Ishikawa (cell line): ENCODE measurements at regions not wholly inside any gene's neighbourhood (a gene's known extent, or its start where the extent isn't known, plus 50 kb on each side); places are given as distances from the start of the nearest gene placed in this dataset.

ENCODE experiments used
- CEBPB ChIP-seq: IDR thresholded peaks from 2 replicates; pipeline ENCODE4 v1.6.1; 2012
- CREB1 ChIP-seq: IDR thresholded peaks from 2 replicates; pipeline ENCODE4 v1.6.1; 2012; ENCODE audit warnings: low read depth
- EGR1 ChIP-seq: IDR thresholded peaks from 2 replicates; pipeline ENCODE4 v1.6.1; 2012
- EP300 ChIP-seq: IDR thresholded peaks from 2 replicates; pipeline ENCODE4 v1.6.1; 2012; ENCODE audit warnings: borderline replicate concordance
- FOXM1 ChIP-seq: IDR thresholded peaks from 2 replicates; pipeline ENCODE4 v1.6.1; 2012; ENCODE audit warnings: low read depth, borderline replicate concordance
- MAX ChIP-seq: IDR thresholded peaks from 2 replicates; pipeline ENCODE4 v1.6.1; 2012
- NFIC ChIP-seq: IDR thresholded peaks from 2 replicates; pipeline ENCODE4 v1.6.1; 2012
- RAD21 ChIP-seq: IDR thresholded peaks from 2 replicates; pipeline ENCODE4 v1.6.1; 2012; ENCODE audit warnings: low read depth
- TAF1 ChIP-seq: IDR thresholded peaks from 2 replicates; pipeline ENCODE4 v1.6.1; 2012; ENCODE audit warnings: low read depth, mild to moderate bottlenecking
- TCF12 ChIP-seq: IDR thresholded peaks from 2 replicates; pipeline ENCODE4 v1.6.1; 2012; ENCODE audit warnings: low read depth
- TEAD4 ChIP-seq: IDR thresholded peaks from 2 replicates; pipeline ENCODE4 v1.6.1; 2012
- USF1 ChIP-seq: IDR thresholded peaks from 2 replicates; pipeline ENCODE4 v1.6.1; 2012
- YY1 ChIP-seq: IDR thresholded peaks from 2 replicates; pipeline ENCODE4 v1.6.1; 2012; ENCODE audit warnings: low read depth
- ZBTB7A ChIP-seq: IDR thresholded peaks from 2 replicates; pipeline ENCODE4 v1.6.1; 2012; ENCODE audit warnings: low read depth
- TF ChIP-seq, protein P1 (sequence below): IDR thresholded peaks from 2 replicates; pipeline ENCODE4 v1.6.1; 2012; ENCODE audit warnings: low read depth, mild to moderate bottlenecking

GRCh38 chr13:89910166-89910565, 1437.3 kb upstream of the MIR17HG start:
- TF ChIP-seq EGR1 (no peak), CREB1 (no peak)

DNA sequence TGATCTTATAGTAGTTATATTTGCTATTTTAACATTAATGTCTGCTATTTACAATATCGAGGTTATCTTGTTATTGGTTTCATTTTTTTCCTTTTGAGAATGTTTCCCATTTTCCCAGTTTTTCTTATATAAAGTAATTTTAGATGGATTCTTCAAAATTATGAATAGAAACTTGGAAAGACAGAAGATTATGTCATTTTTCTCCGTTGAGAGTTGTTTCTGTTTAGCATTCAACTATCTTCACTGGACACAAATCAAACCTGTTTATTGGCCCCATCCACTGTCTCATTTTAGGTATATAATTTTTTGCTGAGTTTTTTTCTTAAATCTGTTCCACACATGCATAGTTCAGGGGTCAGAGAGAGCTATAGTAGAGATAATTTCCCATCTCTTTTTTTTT, 1430.9 kb upstream of the MIR17HG start:
- TF ChIP-seq ZBTB7A (no peak), FOXM1 (no peak)

- no peak for TF ChIP-seq ZBTB7A
- no peak for TF ChIP-seq MAX
- TF ChIP-seq NFIC = no peak
- no peak for TF ChIP-seq YY1
- no peak for TF ChIP-seq FOXM1
- TF ChIP-seq, protein P1, sequence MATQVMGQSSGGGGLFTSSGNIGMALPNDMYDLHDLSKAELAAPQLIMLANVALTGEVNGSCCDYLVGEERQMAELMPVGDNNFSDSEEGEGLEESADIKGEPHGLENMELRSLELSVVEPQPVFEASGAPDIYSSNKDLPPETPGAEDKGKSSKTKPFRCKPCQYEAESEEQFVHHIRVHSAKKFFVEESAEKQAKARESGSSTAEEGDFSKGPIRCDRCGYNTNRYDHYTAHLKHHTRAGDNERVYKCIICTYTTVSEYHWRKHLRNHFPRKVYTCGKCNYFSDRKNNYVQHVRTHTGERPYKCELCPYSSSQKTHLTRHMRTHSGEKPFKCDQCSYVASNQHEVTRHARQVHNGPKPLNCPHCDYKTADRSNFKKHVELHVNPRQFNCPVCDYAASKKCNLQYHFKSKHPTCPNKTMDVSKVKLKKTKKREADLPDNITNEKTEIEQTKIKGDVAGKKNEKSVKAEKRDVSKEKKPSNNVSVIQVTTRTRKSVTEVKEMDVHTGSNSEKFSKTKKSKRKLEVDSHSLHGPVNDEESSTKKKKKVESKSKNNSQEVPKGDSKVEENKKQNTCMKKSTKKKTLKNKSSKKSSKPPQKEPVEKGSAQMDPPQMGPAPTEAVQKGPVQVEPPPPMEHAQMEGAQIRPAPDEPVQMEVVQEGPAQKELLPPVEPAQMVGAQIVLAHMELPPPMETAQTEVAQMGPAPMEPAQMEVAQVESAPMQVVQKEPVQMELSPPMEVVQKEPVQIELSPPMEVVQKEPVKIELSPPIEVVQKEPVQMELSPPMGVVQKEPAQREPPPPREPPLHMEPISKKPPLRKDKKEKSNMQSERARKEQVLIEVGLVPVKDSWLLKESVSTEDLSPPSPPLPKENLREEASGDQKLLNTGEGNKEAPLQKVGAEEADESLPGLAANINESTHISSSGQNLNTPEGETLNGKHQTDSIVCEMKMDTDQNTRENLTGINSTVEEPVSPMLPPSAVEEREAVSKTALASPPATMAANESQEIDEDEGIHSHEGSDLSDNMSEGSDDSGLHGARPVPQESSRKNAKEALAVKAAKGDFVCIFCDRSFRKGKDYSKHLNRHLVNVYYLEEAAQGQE = no peak
- no peak for TF ChIP-seq TEAD4
- no peak for TF ChIP-seq TAF1
- TF ChIP-seq EGR1 = no peak
Measured at GRCh38 chr13:89920461-89920860, 1427.0 kb upstream of the MIR17HG start.

- TF ChIP-seq TEAD4 (no peak), ZBTB7A (no peak), RAD21 (no peak), CEBPB (no peak), MAX (no peak), EP300 (no peak), FOXM1 (no peak), USF1 (no peak), EGR1 (no peak), TCF12 (no peak), NFIC (no peak), TAF1 (no peak), CREB1 (no peak), YY1 (no peak)
- TF ChIP-seq, protein P1 = no peak
Measured at GRCh38 chr13:89923052-89923451, 1424.4 kb upstream of the MIR17HG start.

DNA sequence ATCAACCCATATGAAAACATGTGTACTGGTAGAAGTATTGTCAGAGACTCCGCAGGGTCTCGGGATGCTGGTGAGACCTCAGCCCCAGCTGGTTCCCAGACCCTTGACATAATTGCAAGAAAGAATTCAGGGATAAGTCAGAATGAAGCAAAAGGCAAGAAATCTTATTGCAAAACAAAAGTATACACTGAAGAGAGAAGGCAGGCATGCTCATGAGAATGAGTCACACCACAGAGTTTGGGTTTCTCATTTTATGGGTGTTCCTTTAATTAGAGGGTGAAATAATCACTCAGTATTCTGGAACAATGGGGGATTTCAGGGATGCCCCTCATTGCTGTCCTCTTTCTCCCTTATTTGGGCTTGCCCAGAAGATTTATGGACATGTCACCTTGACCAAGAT, 1423.8 kb upstream of the MIR17HG start:
- TF ChIP-seq RAD21 (no peak), EP300 (no peak), CREB1 (no peak), EGR1 (no peak), ZBTB7A (no peak), TEAD4 (no peak), MAX (no peak), CEBPB (no peak), NFIC (no peak), FOXM1 (no peak), YY1 (no peak), USF1 (no peak)
- TF ChIP-seq, protein P1 = no peak
